DLD1 (cell line): ENCODE measurements at regions not wholly inside any gene's neighbourhood (a gene's known extent, or its start where the extent isn't known, plus 50 kb on each side); places are given as distances from the start of the nearest gene placed in this dataset.

ENCODE experiments used
- in situ Hi-C: cut with HindIII; loops from 2 replicates; pipeline ENCODE4 v1.10.0; 2017; ENCODE audit warnings: low sequenced_read_pairs

DNA sequence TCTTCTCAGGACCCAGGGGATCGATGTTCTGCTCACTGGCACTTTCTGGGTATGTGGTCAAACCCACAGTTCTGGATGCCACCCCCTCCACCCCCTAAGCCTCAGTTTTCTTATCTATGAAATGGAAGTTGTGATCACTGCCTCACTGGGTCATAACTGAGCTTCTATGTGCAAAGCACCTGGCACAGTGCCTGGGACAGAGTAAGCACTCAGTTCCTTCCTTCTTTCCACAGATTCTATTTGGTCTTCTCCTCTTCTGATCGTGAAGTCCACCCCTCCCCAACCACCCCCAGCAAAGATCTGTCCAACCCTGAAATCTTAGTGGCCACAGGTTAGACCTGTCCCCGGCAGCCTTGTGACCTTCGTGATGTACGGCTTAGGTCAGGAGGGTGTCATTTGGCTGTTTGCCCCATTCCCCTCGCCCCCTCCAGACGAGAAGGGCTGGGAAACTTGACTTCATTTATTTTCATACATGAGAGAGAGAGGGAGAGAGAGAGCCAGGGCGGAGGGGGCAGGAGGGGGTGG, 181.4 kb downstream of the FGF18 start:
- in situ Hi-C loops, result no loop called here

DNA sequence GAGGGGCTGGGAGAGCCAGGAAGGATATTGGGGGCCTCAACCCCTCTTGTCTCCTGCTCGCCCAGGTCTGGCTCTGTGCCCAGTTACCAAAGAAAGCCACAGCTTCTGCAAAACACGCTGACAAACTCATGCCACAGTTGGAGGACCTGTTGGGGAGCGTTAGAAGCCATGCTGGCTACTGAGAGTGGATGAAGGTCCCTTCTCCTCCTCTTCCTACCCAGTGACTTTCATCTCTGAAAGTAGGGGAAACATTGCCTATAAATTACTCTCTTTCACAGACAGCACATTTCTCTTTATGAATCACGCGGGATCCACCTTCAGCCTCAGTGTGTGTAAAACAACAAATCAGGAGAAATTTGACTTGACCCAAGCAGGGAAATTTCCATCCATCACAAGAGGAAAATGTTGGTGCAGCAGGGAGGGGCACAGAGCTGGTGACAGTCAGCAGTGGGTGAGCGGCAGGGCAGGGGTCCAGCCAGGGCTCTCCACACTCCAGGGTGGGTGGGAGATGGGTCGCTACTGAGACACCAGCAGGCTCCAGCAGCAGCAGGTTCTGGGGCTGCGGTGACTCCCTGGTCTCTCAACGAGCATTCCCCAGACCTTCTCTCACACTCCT, 181.9 kb downstream of the FGF18 start:
- in situ Hi-C loops, result no loop called here

DNA sequence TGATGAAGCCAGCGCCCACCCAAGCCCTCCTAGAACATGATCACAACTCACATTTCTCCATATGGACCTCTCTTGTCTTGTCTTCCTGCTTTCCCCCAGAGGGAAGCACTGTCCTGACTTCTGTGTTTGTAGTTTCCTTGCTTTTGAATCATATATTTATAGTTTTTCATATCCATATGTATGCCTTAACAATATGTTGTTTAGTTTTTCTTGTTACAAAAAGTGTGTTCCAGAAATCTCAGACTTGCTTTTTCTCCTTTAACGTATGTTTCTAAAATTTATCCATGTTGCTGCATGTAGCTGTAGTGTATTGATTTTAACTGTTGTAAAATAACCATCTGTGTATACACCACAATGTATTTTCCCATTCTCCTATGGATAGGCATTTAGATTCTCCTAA, 182.0 kb upstream of the SMIM23 start:
- in situ Hi-C loops, result no loop called here

DNA sequence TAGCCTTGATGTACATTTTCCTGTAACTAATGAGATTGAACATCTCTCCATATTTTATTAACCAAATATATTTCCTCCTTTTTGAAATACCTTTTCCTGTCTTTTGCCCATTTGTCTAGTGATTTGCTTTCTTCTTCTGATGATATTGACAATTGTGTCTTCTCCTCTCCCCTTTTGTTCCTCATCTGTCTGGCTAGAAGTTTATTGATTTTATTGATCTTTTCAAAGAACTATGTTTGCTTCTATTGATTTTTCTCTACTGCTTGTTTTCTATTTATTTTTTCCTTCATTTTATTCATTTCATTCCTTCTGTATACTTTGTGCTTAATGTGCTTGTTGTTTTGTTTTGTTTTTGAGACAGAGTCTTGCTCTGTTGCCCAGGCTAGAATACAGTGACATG, 181.4 kb upstream of the SMIM23 start:
- in situ Hi-C loops, result no loop called here

DNA sequence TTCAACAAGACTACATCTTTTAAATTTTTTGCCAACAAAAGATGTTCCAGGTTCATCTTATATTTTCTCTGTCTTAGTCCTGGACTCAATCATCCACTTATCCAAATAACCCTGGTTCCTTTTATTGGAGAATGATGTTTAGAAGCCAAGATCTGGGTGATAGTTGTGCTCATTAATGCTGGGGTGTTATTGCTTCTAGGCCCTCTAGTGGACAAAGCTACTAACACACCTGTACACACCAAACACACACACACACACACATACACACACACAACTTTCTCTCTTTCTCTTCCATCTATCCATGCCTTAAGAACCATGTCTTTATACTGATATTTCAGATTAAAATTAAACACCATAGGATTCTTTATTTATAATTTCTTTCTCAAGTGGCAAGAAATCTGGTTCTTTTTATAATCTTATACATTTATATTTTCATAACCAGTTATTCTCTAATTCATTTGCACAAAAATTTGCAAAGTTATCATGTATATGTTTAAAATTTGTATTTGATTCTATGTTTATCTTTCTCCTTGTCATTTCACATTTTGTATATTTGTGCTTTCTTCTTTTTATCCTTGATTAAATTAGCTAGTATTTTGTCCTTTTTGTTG, 179.1 kb upstream of the SMIM23 start:
- in situ Hi-C loops, result no loop called here

DNA sequence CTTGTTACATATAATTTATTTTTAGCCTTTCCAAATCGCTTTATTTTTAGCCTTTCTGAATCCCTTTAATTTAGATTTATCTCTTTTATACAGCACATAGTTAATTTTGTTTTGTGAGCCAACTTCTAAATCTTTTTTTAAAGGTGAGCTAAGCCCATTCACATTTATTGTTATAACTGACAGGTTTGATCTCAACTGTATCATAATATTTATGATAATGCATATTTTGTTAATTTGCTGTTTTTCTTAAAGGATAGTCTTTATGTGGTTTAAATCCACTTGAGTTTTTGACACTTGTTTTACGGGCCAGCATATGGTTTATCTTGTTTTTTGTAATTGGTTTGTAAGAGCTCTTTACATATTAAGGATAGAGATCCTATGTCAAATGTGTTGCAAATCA, 177.8 kb upstream of the SMIM23 start:
- in situ Hi-C loops, result no loop called here

DNA sequence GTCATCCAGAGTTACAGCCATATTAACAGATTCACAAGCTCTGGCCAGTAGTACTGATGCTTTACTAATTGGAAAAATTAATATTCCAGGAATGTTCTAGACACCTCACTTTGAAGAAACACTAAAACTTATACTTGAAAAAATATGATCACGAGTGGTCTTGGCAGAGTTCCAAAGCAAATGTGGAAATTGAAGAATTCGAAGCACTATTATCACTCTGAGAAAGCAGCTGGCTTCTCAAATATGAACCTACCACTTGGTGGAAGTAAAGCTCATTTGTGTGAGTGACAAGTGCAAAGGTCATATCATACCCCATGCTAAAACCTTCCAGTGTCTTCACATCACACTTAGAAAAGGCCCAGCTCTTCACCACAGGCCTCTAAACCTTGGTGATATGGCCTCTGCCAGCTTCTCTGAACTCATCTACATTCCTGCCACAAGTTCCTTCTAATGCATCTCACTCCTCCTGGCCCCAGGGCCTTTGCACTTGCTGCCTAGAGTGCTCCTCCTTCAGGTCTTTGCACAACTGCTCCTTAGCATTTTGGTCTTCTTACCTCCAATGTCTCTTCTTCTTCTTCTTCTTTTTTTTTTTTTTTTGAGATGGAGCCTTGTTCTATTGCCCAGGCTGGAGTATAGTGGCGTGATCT, 175.7 kb upstream of the SMIM23 start:
- in situ Hi-C loops, result no loop called here

DNA sequence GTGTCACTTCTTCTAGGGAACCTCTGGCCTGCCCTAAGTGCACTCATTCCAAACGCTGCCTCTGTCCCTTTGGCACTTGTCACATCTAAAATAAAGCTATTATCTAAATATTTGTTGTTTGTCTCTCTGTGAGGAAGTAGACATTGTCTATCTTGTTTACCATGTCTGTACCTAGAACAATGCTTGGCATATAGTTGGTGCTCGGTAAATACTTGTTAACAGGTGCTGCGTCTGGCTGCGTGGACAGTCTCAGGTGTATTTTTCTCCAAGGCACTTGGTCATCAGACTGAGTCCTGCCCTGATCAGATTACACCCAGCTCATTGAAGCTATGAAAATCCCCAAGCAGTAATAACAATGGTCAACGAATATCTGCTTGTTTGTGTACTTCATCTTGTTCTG, 174.9 kb upstream of the SMIM23 start:
- in situ Hi-C loops, result no loop called here

DNA sequence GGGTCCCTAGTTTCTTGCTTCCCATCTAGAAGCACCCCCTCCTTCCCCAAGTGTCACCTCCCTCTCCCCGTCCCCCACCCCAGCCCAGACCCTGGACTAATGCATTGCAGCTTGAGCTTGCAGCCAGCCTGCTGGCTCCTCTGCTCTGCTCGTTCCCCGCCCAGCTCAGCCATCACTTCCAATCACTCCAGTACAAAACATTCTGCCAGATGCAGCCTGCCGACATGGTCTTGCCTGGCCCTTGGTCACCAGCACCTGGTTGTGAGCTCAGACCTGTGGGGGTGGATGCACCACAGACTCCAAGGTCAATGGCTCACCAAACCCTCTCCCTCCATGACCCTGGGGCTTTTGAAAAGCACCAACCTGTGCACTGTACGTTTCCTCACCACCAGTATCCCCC, 172.9 kb upstream of the SMIM23 start:
- in situ Hi-C loops, result no loop called here

DNA sequence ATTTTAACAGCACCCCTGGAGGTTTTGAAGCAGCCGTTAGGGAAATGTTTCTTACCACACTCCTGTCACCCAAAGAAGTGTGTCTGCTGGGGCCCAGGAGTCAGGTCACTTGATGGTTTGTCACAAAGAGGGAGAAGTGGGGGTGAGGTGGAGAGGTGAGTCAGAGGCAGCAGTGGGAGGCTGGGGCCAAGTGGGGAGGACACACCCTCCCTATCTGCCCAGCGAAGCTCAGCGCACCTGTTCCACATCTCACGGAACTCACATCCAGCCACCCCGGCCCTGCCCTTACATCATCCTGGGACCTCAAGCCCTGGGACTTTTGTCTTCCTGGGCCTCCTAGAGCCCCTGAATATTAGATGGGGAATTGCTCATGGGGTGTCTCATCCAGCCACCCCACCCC, 171.1 kb upstream of the SMIM23 start:
- in situ Hi-C loops, result no loop called here

DNA sequence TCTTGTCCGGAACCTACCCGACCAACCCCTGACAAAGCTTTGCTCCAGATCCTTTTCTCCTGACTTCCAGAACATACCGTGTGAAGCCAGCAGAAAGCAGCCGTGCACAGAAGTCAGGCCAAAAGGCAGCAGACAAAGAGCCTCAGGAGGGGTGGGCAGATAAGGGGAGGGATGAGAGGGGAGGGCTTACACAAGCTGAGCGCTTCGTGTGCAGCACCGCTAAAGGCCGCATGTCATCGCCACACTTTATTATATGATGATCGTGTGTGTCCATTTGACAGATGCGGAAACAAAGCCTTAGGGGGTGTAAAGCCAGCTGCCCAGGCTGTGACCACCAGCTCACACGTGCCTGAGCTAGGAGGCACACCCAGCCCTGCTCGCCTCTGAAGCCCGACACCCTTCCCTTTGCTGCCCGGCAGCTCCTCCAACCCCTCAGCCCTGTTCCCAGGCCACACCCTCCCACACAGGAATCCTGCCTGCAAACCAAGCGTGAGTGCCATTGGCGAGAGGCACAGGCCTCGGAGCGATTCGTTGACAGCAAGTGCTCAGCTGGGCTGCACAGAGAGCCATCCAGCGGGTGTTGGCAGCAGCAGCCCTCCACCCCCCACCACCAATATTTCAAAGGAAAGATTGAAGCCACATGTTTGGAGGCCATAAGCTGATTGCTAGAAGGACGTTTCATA, 170.5 kb upstream of the SMIM23 start:
- in situ Hi-C loops, result no loop called here

DNA sequence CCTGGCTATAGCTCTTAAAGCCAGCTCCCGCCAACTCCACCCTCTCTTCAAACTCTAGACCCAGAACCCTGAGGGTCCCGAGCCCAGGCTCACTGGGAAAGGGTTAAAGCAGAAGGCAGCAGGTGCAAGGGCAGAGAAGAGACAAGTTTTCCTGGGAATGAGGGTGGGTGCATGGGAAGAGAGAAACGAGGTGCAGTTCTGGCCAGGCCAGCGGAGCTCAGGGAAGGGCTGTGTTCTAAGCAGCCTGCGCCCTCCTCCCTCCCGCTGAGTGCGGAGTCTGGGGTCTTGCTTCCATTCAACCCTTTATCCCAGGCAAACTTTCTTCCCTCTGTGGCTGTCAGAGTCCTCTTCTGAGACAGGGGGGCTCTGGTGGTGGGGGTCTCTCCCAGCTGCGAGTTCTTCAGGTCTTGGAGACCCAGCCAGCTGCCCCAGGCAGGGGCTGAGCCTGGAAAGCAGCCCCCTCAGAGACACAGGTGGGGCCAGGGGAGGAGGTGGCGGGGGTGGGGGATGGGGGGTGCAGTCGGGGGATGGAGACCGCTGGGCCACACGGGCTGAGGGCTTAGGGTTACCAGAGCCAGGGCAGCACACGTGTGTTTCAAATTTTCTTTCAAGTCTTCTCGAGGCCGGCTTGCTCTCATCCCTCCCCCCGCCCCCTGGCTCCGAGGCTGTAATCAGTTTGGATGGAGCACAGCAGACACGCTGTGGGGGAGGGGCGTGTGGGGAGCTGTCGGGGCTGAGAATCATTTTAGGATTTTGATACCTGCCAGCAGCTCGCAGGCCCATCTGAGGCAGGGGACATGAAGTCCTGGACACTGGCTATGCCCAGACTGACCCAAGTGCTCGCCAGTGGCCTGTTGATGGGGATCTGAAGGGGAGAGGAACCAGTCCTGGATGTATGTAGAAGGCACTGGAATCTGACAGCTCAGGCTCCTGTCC, 169.6 kb upstream of the SMIM23 start:
- in situ Hi-C loops, result no loop called here

DNA sequence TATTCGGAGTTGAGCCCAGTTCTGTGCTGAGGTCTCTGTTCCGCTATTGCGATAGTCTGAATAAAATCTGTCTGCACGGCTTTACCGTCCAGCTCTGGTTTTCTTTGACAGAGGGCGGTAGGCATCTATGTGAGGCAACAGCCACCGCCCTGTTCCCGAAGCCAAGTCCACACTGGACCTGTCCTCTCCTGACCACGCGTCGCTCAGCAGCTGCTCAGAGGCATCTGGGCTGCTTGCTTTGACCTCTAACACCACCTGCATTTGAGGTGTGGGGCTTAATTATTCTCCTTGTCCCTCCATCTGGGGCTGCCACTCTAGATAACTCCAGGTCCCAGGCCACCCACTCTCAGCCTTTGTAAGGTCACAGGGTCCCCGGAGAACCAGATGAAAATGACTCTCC, 168.4 kb upstream of the SMIM23 start:
- in situ Hi-C loops, result no loop called here

DNA sequence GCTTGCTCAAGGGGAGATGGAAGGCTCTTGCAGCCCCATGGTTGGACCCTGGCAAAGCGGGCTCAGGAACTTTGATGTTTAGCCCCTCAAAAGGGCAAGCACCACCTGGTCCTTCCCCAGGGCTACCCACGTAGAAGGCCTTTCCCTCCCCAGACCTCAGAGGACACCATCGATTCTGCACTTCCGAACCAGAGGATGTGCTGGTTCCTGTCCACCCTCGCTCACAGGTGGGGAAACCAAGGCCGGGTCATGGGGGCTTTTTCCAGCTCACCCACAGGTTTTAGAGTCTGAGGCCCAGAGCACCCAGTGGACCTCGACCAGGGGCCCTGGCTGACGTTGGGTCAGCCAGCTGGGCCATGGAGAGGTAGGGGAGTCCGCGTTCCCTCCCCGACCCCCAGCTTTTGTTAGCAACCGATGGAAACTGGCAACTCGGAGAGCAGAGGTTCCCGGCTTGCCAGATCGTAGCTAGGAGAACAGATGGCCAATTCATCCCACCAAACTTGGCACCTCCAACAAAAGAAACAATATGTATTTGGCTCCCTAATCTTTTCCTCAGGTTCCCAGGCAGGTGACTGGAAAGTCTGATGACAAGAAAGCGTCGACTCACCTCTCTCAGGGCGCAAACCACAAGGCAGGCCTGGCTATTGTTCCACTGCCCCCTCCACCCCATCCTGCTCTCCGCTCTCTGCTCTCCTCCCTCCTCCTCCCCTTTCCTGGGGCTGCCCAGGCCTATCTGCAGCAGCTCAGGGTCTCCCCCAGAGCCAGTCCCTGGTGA, 167.6 kb upstream of the SMIM23 start:
- in situ Hi-C loops, result no loop called here

DNA sequence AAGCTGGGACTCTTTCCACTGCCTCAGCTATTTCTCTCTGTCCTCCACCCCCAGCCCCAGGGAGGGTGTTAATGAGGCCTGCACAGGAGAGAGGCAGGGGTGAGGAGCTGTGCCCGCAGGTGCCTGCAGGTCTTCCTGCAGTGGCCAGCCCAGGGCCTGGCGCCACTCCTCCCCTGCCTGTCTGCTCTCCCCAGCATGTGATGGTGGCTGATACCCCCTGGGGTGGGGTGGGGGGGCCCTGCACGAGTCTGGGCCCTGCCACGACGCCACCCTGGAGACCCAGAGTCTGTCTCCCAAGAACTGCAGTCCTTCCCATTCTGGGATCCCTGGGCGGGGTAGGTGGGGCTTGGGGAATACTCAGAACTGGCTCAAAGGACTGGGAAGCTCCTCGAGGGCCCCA, 166.4 kb upstream of the SMIM23 start:
- in situ Hi-C loops, result no loop called here

DNA sequence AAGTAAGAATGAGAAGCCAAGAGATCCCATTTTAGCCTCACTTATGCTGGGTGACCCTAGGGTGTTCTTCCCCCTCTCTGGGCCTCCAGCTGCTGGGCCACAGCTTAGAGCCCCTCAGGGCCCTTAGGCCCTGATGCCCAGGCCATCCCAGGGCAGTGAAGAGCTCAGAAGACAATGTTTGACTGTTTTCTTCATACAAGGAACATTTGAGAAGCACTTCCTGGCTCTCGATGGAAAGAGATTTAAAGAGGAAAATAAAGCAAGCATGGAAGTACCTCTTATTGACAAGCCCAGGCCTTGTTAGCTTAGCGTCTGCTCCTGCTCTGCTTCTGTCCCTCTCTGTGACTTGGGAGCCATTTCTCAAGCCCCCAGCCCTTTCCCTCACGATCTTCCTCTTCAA, 165.9 kb upstream of the SMIM23 start:
- in situ Hi-C loops, result loop anchor here (10.0 kb wide), 1 partner anchor 205 kb away; the partner anchor contains the start of gene FGF18

DNA sequence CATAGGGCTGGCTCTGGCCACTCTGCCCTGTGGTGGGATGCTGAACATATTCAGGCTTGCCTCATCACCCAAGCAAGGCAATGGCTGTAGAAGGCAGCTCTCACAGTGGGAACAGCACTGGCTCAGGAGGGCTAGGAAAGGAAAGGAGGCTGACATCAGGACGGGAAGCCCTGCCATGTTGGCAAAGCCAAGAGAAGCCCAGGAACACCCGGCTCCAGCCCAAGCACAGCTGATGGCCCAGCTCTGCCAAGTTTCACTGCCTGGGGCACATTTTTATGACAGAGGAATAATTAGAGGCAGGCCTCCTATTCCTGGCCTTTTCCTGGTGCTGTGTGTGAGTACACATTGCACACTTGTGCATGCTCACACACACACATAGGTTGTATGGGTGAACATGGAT, 163.6 kb upstream of the SMIM23 start:
- in situ Hi-C loops, result loop anchor here (10.0 kb wide), 1 partner anchor 207 kb away; the partner anchor contains the start of gene FGF18

DNA sequence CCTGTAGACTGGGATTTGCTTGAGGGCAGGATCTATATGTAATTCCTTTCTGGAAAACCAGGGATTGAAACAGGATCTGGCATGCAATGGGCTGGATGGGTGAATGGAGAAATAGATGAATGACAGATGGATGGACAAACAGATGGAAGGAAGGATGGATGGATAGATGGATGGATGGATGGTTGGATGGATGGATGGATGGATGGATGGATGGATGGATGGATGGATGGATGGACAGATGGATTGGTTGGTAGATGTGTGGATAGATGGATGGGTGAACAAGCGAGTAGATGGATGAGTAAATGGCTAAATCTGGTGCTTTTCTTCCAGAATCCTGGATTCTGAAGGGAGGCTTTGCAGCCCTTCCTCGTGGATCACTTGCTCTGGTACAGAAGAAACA, 162.5 kb upstream of the SMIM23 start:
- in situ Hi-C loops, result loop anchor here (10.0 kb wide), 1 partner anchor 208 kb away; the partner anchor contains the start of gene FGF18

DNA sequence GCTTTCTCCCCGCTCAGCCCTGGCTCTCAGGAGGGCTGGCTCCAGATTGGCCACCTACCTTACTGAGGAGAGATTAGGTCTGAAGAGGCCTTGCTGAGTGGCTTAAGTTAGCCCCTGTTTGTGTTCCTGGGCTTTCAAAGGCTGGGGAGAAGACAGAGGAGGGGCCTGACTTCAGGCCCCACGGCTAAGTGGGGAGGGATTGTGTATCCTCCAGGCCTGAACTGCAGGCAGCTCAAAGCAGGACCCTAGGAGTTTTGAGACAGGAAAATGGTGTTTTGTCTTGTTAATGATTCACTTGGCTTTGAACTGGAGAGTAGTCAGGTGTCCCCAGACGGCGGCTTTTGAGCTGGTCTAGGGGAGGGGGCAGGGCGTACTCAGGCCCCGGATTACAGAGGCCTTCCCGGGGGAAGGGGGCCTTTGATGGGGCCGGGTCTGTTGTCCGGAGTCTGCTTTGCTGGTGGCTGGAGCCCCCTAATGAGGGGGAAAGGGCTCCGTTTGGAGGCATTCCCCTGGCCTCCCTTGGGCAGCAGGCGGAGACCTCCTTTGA, 162.0 kb upstream of the SMIM23 start:
- in situ Hi-C loops, result loop anchor here (10.0 kb wide), 1 partner anchor 209 kb away; the partner anchor contains the start of gene FGF18
